ENCODE measurements at regions not wholly inside any gene's neighbourhood (a gene's known extent, or its start where the extent isn't known, plus 50 kb on each side); places are given as distances from the start of the nearest gene placed in this dataset.

- H3K4me3 ChIP-seq (ENCODE audit: low read depth, low read length), result no peak overlapping the region
- DNase-seq (ENCODE audit: low read depth), result no peak
- TF ChIP-seq CTCF (conservative IDR thresholded peaks at IDR 0.05; ENCODE audit: low read depth, low read length), result no peak
These were observed 293.3 kb upstream of the RORA start for GRCh38 chr15:61522411-61522810.

DNA sequence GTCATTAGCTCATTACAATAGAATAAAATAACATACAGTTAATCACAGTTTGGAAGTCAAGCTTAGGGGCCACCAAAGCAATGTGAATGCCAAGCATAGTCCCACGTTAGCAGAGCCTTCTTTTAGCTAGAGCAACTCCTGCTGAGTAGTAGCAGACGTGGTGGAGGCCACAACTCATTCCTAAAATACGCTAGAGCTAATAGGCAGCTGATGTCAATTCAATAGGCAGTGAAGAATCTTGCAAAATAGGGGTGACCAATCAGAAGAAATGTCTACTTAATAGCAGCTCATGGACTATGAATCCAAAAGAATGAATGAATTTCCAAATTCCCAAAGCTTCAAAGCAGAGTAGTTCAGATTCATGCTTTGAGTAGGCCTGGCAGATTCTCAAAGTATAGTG is 292.9 kb upstream of the RORA start:
- H3K4me3 ChIP-seq (ENCODE audit: low read depth, low read length), result no peak overlapping the region
- no peak for DNase-seq (ENCODE audit: low read depth)
- no peak for TF ChIP-seq CTCF (conservative IDR thresholded peaks at IDR 0.05; ENCODE audit: low read depth, low read length)

- no peak overlapping the region for H3K4me3 ChIP-seq (ENCODE audit: low read depth, low read length)
- TF ChIP-seq CTCF (conservative IDR thresholded peaks at IDR 0.05; ENCODE audit: low read depth, low read length), result no peak
- no peak for DNase-seq (ENCODE audit: low read depth)
These were observed 290.2 kb upstream of the RORA start for GRCh38 chr15:61519296-61519695.

DNA sequence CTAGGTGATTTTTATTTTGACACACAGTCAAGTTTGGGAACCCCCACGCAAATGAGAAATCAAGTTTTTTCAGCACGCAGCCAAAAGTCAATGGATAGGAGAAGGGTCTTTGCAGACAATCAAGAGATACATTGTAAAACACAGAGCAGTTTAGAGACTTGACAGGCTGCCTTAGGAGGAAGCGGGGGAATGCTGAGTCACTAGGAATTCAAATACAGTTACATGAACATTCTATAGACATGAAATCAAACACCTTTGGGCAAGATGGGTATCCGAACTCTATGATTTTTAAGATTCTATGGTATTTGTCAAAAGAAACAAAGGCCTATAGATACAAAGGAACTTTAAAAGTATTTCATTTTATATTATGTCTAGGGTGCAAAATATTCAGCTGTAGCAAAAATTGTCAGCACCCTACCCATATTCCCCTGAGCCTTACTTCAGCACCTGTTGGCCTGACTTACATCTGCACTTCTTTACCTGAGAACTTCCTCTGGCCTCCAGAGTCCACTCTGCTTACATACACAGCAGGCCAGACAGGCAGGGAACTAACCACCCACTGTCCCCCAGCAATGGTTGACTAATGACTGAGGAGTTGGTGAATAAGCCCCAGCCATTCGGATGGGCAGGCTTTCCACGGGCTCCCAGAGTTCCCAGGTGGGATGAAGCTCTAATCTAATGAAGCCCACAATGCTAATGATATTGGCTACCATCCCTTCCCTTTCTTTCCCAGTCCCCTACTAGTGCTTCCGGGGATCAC is 289.3 kb upstream of the RORA start:
- H3K4me3 ChIP-seq (ENCODE audit: low read depth, low read length), result no peak overlapping the region
- TF ChIP-seq CTCF (conservative IDR thresholded peaks at IDR 0.05; ENCODE audit: low read depth, low read length), result no peak
- no peak for DNase-seq (ENCODE audit: low read depth)

DNA sequence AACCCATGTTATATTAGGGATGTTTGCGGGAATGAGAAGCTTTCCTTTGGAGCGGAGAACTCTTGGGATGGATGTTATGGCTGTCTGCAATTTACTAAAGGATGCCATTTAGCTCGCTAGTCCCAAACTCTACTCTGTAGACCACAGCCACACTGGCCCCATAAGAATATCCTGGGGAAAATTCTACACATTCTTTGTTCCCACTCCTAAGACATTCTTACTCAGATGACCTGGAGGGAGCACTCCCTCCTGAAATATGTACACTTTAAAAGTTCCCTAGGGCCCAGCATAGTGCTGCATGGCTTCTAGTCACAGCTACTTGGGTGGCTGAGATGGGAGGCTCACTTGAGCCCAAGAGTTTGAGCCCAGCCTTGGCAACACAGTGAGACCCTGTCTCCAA is 288.7 kb upstream of the RORA start:
- no peak for DNase-seq (ENCODE audit: low read depth)
- no peak overlapping the region for H3K4me3 ChIP-seq (ENCODE audit: low read depth, low read length)
- no peak for TF ChIP-seq CTCF (conservative IDR thresholded peaks at IDR 0.05; ENCODE audit: low read depth, low read length)

DNA sequence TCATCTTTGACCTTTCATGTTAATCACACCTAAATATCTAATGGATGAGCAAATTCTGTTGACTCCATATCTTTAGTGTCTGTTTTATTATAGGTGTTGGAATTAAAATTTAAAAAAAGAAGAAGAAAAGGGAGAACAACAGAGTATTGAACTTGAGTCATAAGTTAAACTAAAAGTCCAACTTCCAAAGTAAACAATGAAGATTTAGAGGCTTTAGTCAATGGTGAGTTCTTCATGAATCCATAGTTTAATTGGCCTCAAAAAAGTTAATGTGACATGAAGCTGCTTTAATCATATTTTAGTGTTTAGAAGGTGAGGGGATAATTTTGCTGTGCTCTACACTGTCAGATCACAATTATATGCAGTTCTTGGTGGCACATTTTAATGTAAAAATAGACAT is 288.2 kb upstream of the RORA start:
- no peak for TF ChIP-seq CTCF (conservative IDR thresholded peaks at IDR 0.05; ENCODE audit: low read depth, low read length)
- DNase-seq (ENCODE audit: low read depth), result no peak
- H3K4me3 ChIP-seq (ENCODE audit: low read depth, low read length), result no peak overlapping the region

DNA sequence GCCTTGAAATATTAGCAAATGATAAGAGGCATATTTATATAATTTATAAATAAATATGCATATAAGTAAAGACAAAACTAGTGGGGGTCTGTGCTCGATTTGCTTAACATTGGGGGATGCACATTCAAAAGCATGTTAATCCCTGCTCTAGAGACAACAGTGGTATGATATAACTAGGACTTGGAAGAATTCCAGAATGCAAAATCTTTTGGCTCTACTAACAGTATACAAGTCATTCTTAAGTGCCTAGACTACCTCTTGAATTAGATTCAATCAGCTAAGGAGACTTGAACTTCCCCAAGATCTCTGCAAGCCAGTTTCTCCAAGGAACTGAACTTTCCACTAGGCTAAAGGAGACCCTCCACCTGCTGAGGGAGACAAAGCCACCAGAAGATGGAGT is 282.7 kb upstream of the RORA start:
- no peak for TF ChIP-seq CTCF (conservative IDR thresholded peaks at IDR 0.05; ENCODE audit: low read depth, low read length)
- DNase-seq (ENCODE audit: low read depth), result no peak
- H3K4me3 ChIP-seq (ENCODE audit: low read depth, low read length), result no peak overlapping the region

Data from epithelial cell of proximal tubule (primary cell).